HG02885 (cell line): ENCODE measurements at regions not wholly inside any gene's neighbourhood (a gene's known extent, or its start where the extent isn't known, plus 50 kb on each side); places are given as distances from the start of the nearest gene placed in this dataset.
"Not testable (repeated sequence)": the region's sequence is repeated elsewhere in the genome, so short reads cannot be mapped to it uniquely, and the experiment has no call there.

Experiments used
- ATAC-seq: cut with Tn5 transposase; IDR thresholded peaks from one replicate; pipeline ENCODE4 v1.9.1; 2021; ENCODE audit warnings: mild to moderate bottlenecking; ENCODE audit not compliant: unreplicated experiment, poor library complexity

DNA sequence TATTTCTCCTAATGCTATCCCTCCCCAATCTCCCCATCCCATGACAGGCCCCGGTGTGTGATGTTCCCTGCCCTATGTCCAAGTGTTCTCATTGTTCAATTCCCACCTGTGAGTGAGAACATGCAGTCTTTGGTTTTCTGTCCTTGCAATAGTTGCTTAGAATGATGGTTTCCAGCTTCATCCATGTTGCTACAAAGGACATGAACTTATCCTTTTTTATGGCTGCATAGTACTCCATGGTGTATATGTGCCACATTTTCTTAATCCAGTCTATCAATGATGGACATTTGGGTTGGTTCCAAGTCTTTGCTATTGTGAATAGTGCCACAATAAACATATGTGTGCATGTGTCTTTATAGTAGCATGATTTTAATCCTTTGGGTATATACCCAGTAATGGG is 51.3 kb upstream of the RIOK2 start:
- ATAC-seq: not testable (repeated sequence)

DNA sequence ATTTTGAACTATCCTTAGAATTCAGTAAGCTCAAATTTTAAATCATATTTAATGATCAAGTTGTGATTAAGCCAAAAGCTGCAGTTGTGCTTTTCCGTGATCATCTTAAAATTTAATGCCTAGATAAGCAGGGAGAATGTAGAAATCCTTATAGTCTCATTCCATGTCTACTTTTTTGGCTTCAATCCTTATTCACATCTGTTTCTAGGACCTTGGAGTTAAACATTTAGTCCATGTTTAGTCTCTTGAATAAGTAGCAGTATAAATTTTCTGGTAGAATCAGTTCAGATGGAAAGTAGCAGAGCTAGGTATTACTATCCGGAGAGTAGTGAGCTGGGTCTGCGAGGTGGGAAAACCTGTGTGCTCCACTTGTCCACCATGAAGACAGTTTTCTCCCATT is 59.3 kb upstream of the RIOK2 start:
- no peak for ATAC-seq

DNA sequence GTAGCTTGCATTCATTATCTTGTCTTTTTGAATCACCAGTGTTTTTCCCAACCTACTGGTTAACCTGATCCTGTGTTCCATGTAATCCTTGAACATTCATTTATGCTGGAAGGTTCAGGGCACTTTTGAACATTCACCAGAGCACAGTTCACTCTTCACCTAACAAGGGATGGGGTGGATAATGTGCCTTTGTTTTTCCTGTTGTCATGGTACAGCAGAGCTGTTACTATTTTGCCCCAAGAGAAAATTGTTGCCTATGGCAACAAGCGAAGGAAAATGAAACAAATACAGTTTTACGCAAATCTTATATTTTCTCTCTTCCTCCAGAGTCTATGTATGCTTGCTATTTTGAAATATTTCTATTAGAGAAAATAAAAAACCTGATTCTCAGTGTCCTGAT is 60.3 kb upstream of the RIOK2 start:
- ATAC-seq: no peak

DNA sequence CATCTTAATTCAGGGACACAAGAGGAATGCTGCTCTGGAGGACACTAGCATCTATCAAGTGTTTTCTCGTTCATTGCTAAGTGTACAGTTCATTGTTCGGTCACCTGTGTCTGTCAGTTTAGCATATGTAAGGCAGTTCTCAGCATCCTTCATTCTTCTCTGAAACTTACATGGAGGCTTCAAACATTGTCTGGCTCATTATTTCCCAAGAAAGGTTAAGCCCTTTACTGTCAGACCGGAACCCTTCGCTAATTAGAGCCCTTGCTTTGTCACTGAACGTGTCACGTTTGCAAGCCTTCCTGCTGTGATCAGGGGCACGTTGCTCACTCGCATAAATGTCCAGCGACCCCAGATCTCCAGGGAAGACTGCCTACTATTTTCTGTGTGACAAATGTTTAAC is 62.3 kb upstream of the RIOK2 start:
- ATAC-seq: no peak

DNA sequence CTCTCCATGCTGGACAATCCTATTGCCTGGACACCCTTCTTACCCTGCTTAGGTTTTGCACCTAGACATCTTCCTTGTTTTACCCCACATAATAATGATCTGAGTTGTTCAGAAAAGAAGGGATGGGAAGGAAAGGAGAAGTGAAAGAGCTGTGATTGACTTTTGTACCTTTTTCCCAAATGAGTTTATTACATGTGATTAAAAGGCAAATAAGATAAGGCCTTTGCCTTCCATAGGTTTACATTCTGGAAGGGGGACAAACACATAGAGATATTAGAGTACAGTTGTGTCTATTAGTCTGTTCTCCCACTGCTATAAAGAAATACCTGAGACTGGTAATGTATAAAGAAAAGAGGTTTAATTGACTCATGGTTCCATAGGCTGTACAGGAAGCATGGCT is 67.1 kb upstream of the RIOK2 start:
- no peak for ATAC-seq

DNA sequence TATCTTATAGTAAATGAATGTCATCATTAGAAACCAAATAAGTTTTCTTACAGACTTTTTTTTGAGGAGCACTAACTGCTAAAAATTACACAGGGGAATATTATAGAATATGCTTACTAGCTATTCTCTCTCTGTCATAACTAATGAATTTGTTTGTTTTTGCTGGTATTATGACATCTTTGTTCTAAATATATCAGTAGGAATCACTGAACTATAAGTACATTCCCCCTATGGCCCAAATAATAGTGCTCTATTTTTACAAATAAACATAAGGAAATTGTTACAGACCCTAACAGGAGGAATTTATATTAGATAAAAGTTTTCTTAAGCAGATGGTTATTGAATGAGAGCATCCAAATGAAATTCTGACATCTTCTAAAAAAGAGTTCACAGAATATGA is 83.0 kb upstream of the RIOK2 start:
- no peak for ATAC-seq

DNA sequence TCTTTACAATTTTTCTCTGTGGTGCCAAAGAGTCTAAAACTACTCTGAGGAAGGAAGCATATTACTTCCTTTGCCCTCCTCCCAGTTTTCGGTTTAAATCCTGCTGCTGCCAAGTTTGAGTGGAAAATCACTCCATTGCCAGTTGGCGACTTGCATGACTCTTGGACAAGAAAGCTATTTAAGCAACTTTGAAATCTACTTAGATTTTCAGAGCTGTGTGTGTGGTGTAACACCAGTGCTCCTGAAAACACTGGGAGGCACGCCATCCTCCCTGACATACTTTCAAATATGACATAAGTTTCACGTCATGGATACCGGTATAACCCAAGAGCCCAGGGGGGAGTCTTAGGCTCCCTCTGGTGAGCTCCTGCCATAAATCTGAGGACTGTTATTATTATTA is 83.5 kb upstream of the RIOK2 start:
- ATAC-seq: no peak

DNA sequence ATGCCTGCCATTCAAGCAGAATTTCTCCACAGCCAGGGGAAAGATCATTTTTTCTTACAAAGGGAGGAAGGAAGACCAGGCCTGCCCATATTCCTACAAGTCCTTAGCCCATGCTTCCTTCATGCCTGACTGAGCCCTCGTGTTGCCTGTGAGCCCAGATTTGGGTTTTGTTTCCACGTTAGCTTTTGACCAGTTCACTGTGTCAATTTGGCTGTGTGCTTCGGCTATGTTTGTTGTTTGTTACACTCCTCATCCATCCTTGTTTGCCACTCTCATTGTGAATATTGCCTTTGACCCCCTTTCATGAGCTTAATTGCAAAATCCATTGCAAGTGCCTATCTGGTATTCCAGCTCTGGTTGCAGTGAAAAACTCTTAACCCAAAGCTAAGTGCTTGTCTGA is 84.7 kb upstream of the RIOK2 start:
- no peak for ATAC-seq

DNA sequence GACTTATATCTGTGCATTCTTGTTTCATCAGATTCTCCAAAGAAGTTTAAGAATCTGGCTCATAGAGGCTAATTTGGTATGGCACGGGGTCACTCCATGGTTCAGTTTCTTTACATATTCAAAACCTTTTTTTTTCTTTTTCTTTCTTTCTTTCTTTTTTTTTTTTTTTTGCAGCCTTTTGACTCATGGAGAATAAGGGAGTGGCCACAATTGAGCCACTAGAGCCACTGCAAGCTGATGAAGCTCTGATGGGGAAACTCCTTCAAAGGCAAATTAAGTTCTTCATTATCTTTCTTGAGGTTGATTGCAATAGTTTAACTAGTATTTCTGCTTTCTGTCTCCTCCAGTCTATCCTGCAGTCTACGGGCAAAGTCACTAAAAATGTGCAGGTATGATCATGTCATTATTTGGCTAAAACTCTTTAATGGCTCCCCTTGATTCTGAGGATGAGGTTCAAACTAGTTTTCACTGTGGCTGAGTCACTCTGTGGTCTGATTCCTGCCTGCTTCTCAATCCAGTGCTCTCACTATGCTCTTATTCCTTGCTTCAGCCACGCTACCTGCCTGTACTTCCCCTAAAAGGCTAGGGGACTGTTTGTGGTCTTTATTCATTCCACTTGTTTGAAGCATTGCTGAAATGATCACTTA is 93.5 kb upstream of the RIOK2 start:
- ATAC-seq: no peak

DNA sequence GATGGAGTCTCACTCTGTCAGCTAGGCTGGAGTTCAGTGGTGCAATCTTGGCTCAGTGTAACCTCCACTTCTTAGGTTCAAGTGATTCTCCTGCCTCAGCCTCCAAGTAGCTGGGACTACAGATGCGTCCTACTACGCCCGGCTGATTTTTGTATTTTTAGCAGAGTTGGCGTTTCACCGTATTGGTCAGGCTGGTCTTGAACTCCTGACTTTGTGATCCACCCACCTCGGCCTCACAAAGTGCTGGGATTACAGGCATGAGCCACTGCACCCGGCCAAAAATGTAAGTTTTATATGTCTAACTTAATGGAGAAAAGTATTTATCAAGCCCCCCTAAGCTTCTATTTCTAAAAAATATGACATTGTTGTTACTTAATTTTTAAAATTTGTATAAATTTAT is 98.2 kb upstream of the RIOK2 start:
- ATAC-seq: no peak

DNA sequence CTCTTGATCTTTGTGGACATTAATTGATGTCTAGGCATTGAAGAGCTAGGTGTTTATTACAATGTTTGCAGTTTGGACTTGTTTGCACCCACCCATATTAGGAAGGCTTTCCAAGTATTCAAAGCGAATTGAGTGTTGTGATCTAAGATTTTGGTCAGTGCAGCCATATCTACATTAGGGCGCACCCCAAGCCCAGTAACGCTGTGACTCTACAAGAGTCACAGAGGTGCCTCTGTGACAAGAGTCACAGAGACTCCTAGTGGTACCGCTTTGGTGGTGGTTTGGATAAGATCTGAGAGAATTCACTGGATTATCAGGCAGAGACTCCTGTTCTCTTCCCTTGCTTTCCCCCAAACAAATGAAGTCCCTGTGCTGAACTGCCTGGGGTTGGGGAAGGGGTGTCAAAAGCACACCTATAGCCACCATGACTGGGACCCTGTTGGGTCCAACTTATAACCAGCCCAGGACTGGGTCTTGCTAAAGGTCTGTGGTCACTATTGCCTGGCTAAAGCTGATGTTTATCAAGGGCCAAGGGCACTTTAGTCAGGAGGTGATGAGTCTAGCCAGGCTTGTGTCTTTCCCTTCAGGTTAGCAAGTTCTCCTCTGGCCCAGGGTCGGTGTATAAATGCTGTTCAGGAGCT is 114.1 kb upstream of the RIOK2 start:
- peak; percentile 98 for ATAC-seq

DNA sequence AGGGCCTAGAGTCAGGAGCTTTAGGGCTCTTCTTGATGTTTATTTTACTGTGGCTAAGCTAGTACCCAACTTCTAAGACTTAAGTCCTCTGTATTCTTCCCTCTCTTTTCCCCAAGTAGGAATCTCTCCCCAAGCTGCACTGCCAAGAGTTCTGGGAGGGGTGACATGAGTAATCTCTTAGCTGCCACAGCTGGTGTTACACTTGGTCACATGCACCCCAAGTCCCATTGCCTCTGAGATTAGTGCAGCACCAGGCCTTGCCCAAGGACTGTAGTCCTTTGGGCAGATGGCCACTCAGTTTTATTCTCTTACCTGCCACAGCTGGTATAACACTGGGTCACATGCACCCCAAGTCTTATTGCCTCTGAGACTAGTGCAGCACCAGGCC is 114.7 kb upstream of the RIOK2 start:
- ATAC-seq: peak; percentile 29

DNA sequence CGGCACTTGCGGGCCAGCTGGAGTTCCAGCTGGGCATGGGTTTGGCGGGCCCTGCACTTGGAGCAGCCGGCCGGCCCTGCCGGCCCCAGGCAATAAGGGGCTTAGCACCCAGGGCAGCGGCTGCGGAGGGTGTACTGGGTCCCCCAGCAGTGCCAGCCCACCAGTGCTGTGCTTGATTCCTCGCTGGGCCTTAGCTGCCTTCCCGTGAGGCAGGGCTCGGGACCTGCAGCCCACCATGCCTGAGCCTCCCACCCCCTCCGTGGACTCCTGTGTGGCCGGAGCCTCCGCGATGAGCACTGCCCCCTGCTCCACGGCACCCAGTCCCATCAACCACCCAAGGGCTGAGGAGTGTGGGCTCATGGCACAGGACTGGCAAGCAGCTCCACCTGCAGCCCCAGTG is 118.1 kb upstream of the RIOK2 start:
- ATAC-seq: not testable (repeated sequence)

DNA sequence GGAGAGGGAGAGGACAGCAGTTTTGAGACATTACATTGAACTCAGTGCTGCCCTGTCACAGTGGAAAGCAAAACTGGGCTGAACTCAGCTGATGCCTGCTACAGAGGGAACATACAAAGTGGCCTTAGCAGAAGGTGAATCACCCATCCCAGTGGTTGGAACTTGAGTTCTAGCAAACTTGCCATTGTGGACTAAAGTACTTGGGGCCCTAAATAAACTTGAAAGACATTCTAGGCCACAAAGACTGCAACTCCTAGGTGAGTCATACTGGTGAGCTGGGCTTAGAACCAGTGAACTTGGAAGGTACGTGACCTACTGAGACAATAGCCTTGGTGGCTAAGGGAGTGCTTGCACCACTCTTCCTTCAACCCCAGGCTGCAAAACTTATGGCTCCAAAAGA is 155.7 kb upstream of the RIOK2 start:
- no peak for ATAC-seq

DNA sequence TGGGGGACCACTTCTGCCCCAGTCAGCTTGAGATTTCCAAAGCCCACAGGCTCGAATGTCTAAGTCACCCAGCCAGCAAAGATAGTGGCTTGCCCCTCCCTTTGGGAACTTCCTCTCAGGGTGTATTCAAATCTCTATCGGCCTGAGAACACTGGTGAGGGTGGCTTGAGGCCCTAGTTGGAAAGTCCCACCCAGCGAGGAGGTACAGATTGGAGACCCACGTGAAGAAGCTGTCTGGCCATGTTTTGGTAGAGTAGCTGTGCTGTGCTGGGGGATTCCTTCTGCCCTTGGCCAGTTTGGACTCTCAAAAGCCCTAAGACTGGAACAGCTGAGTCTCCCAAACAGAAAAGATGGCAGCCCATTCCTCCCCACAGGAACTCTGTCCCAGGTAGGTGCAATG is 172.7 kb upstream of the RIOK2 start:
- ATAC-seq: peak; percentile 93

DNA sequence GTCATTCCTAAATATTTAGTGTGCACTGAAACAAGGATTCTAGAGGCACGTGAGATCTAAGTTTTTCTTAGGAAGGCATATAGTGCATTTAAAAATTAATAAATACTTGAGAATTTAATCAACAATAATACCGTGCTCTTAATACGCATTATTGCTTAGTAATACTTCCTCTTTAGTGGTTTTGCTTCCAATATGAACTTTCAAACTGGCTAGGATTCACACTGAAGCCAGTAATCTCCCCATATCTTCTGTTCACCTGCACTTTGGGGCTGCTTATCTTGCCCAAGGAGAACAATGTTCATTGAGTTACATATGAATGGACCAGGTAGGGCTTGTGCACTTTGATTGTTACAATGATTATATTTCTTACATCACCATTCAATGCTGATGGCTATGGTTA is 180.5 kb upstream of the RIOK2 start:
- ATAC-seq: peak; percentile 45

DNA sequence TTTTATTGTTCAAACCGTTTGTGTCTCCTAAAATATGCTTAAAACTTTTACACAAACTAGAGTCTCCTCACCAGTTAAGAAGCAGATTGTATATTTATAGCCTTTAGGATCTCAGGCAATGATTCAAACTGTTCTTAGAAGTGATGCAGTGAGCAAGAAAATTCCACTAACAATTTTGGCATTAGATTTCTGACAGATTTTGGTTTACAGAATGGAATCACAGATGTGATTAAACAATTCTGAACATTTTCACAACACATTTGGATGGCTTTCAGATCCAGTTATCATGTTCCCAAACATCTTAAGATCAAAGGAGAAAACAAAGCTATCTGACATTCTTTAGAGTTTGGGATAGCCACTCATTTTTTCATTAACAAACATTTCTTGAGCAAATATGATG is 181.7 kb upstream of the RIOK2 start:
- ATAC-seq: no peak

DNA sequence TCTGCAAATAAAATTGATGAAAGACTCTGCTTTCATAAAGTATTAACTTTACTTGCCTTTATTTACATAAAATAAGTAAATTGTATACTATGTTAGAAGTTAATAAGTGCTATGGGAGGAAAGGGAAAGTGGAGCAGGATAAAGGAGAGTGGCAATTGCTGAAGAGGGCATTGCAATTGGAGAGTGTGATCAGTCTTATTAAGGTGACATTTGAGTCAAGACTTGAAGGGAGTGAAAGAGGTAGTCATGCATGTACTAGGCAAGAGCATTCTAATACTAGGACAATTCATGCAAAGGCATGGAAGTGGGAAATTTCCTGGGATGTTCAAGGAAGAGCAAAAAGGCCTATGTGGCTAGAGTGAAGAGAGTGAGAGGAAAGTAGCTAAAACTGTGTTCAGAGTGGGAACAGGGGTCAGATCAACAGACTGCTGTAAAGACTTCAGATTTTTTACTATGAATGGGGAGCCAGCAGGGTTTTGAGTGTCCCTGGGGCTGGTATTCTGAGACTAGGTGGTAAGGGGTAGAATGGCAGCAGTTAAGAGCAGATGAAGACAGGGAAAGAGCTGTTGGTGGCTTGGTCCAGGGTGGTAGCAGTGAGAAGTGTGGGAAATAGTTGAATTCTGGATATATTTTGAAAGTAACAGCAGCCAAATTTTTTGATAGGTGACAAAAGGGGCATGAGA is 182.3 kb upstream of the RIOK2 start:
- no peak for ATAC-seq

DNA sequence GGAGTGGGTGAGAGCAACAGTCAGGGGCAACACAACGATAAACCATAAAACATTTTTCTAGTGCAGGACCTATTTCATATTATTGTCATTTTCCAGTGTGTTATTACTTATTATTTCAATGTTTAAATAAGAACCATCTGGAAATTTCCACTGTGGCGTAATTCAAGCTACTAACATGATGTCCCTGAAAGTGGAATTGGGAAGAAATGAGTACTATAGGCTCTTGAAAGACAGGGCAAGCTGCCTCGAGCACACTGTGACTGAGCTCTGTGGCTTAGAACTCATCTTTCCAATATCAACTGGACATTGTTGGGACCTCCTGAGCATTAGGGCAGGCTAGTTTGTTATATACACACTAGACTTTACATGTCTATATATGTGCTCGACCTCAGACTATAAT is 182.9 kb upstream of the RIOK2 start:
- no peak for ATAC-seq

DNA sequence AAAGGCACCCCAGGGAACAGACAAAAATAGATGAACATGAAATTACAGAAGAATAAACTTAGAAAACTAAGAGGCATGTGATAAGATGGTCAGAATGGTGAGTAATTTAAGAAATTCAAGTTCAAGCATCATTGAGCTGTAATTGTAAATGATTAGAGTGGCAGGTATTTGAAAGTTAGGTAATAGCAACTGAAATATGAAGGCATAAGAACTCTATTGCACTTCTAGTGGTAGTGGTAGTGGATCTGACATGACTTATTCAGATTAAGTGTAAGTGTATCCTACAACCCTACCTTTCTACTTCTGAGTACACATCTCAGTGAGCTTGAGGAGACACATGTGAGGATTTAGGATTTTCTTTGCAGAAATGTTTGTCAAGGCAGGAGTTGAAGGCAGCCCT is 192.9 kb upstream of the RIOK2 start:
- no peak for ATAC-seq

DNA sequence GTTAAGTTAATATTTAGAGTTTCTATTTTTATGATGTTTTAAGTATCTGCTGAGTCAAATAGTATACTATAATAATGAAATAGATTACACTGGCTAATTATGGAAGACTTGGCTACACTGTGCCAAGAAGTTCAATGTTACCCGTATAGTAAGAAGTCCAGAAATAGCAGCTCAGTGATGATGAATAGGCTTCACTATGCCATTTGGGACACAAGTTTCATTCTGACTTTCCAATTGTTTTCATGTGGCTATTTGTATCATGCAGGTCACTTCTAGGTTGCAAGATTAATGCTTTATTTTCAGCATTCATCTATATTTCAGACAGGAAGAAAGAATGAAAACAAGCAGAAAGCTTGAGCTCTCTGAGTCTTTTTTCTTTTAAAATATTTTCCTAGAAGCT is 194.5 kb upstream of the RIOK2 start:
- ATAC-seq: no peak

DNA sequence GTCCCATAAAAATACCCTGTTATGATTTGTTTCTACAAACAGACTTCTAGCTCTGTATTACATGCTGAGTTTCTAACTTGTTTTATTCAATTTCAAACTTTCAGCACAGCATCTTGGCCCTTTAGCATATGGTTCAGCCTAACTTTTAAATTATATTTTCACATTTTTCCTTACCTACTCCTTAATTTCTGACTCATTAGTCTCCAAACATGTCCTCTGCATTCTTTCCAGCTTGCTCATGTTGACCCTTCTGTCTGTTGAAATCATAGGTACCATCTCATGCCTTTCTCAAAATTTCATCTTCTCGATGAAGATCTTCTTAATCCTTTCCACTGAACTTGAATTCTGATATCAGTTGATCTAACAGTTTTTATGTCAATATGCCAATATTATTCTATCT is 200.9 kb upstream of the RIOK2 start:
- ATAC-seq: no peak
